IMR-90 (cell line): ENCODE measurements at regions not wholly inside any gene's neighbourhood (a gene's known extent, or its start where the extent isn't known, plus 50 kb on each side); places are given as distances from the start of the nearest gene placed in this dataset.

Source experiments
- ATAC-seq: fragments of 200-7000 bp; cut with Tn5 transposase; 2 replicates; pipeline ENCODE4 v1.9.1; 2020; ENCODE audit warnings: low read depth, mild to moderate bottlenecking, moderate library complexity
- BruUV-seq: library from RNA; stranded (reverse); fragments of 400-500 nt; replicated peaks from 2 replicates; lab custom pipeline; 2021; lab: Mats Ljungman, UMichigan
- CTCF ChIA-PET: fragments of 300-600 bp; formaldehyde crosslinking; extraction: SDS; loops from one replicate; lab custom pipeline; 2021; ENCODE audit warnings: antibody characterized with exemption; lab: Yijun Ruan, JAX
- POLR2A ChIA-PET: fragments of 300-600 bp; sonication (Branson Sonifier 250); formaldehyde crosslinking; loops from one replicate; lab custom pipeline; 2022; ENCODE audit warnings: antibody characterized with exemption; ENCODE audit not compliant: unreplicated experiment; lab: Charles Lee
- DNase-seq: peaks from one replicate; pipeline ENCODE4 v3.0.0; 2013
- H2AFZ ChIP-seq: replicated peaks from 2 replicates; pipeline ENCODE3; 2013; ENCODE audit warnings: low read length, mild to moderate bottlenecking; ENCODE audit not compliant: poor library complexity
- H2AK5ac ChIP-seq: 2 replicates; pipeline ENCODE4 v1.6.1; 2013; ENCODE audit warnings: low read depth, low read length, inconsistent platforms
- H2AK9ac ChIP-seq: replicated peaks from 2 replicates; pipeline ENCODE3; 2013; ENCODE audit warnings: mild to moderate bottlenecking, low read depth, low read length, moderate library complexity; ENCODE audit not compliant: poor library complexity
- H2BK120ac ChIP-seq: 2 replicates; pipeline ENCODE4 v1.6.1; 2013; ENCODE audit warnings: low read depth, low read length, inconsistent platforms
- H2BK15ac ChIP-seq: 3 replicates; pipeline ENCODE4 v1.6.1; 2013; ENCODE audit warnings: low read depth, low read length, inconsistent platforms
- H2BK20ac ChIP-seq: 2 replicates; pipeline ENCODE4 v1.6.1; 2013; ENCODE audit warnings: low read depth, mild to moderate bottlenecking, inconsistent platforms, low read length, moderate library complexity
- H2BK5ac ChIP-seq: 2 replicates; pipeline ENCODE4 v1.6.1; 2013; ENCODE audit warnings: mild to moderate bottlenecking, low read depth, low read length, inconsistent platforms; ENCODE audit not compliant: poor library complexity, severe bottlenecking
- H3K14ac ChIP-seq: replicated peaks from 2 replicates; pipeline ENCODE4 v1.6.1; 2013; ENCODE audit warnings: low read depth, low read length, inconsistent platforms
- H3K18ac ChIP-seq: 2 replicates; pipeline ENCODE4 v1.6.1; 2013; ENCODE audit warnings: low read depth, low read length, control low read depth
- H3K23ac ChIP-seq: 2 replicates; pipeline ENCODE4 v1.6.1; 2013; ENCODE audit warnings: low read depth, low read length, inconsistent platforms
- H3K27ac ChIP-seq: 2 replicates; pipeline ENCODE4 v1.5.1; 2013; ENCODE audit warnings: mild to moderate bottlenecking, control low read depth, low read length; ENCODE audit not compliant: insufficient read depth
- H3K27me3 ChIP-seq: 2 replicates; pipeline ENCODE4 v1.6.1; 2013; ENCODE audit warnings: low read length; ENCODE audit not compliant: control insufficient read depth, insufficient read depth
- H3K36me3 ChIP-seq: 2 replicates; pipeline ENCODE4 v1.6.1; 2013; ENCODE audit warnings: low read length, mixed read lengths; ENCODE audit not compliant: control insufficient read depth, insufficient read depth
- H3K4ac ChIP-seq: 2 replicates; pipeline ENCODE4 v1.6.1; 2013; ENCODE audit warnings: low read depth, low read length, inconsistent platforms
- H3K4me1 ChIP-seq: 2 replicates; pipeline ENCODE4 v1.6.1; 2013; ENCODE audit warnings: low read length, mixed read lengths; ENCODE audit not compliant: control insufficient read depth, insufficient read depth
- H3K4me2 ChIP-seq: 2 replicates; pipeline ENCODE4 v1.6.1; 2013; ENCODE audit warnings: low read depth, mild to moderate bottlenecking, control low read depth, low read length, moderate library complexity
- H3K4me3 ChIP-seq: 2 replicates; pipeline ENCODE4 v1.5.1; 2013; ENCODE audit warnings: low read depth, mild to moderate bottlenecking, control low read depth, low read length, moderate library complexity; ENCODE audit not compliant: insufficient read depth
- H3K56ac ChIP-seq: 2 replicates; pipeline ENCODE4 v1.6.1; 2013; ENCODE audit warnings: low read length, inconsistent platforms; ENCODE audit not compliant: insufficient read depth; ENCODE audit errors: extremely low read depth
- H3K79me1 ChIP-seq, 2 experiments: 2 replicates each; pipeline ENCODE4 v1.6.1; 2013; ENCODE audit warnings: low read length in 2 of 2, inconsistent platforms in 1 of 2, low read depth in 1 of 2
- H3K9ac ChIP-seq: 2 replicates; pipeline ENCODE4 v1.6.1; 2013; ENCODE audit warnings: low read depth, low read length, control low read depth
- H3K9me1 ChIP-seq: 2 replicates; pipeline ENCODE4 v1.6.1; 2013; ENCODE audit warnings: low read length, inconsistent platforms; ENCODE audit not compliant: insufficient read depth
- H3K9me3 ChIP-seq: 2 replicates; pipeline ENCODE4 v1.6.1; 2013; ENCODE audit warnings: low read length; ENCODE audit not compliant: control insufficient read depth, insufficient read depth
- H4K20me1 ChIP-seq: 2 replicates; pipeline ENCODE4 v1.6.1; 2013; ENCODE audit warnings: low read length, inconsistent platforms; ENCODE audit not compliant: insufficient read depth
- H4K5ac ChIP-seq: 2 replicates; pipeline ENCODE4 v1.6.1; 2013; ENCODE audit warnings: mild to moderate bottlenecking, low read depth, low read length, control low read depth
- H4K8ac ChIP-seq, 2 experiments: 2 replicates each; pipeline ENCODE4 v1.6.1; 2013; ENCODE audit warnings: low read depth in 2 of 2, low read length in 2 of 2, control low read depth in 1 of 2, inconsistent platforms in 1 of 2
- H4K91ac ChIP-seq: 2 replicates; pipeline ENCODE4 v1.6.1; 2013; ENCODE audit warnings: low read depth, low read length, inconsistent platforms; ENCODE audit not compliant: insufficient read depth
- CHD1 ChIP-seq: IDR thresholded peaks from 2 replicates; pipeline ENCODE4 v1.6.1; 2012; ENCODE audit warnings: low read depth, low read length, improper control_type of control experiment
- FOS ChIP-seq: fragments of 150-350 bp; IDR thresholded peaks from 2 replicates; pipeline ENCODE4 v1.6.1; 2016; ENCODE audit warnings: low read depth, low read length
- MXI1 ChIP-seq: IDR thresholded peaks from 2 replicates; pipeline ENCODE4 v1.6.1; 2012; ENCODE audit warnings: low read depth, mild to moderate bottlenecking, low read length, moderate library complexity, borderline replicate concordance
- NFE2L2 ChIP-seq: fragments of 150-350 bp; IDR thresholded peaks from 2 replicates; pipeline ENCODE4 v1.6.1; 2016; ENCODE audit warnings: low read depth, mild to moderate bottlenecking, low read length
- SMC3 ChIP-seq: fragments of 150-350 bp; IDR thresholded peaks from 2 replicates; pipeline ENCODE4 v1.6.1; 2016; ENCODE audit warnings: low read depth, mild to moderate bottlenecking, antibody characterized with exemption, low read length, moderate library complexity
- WGBS, 2 experiments: methylation state at CpG; one replicate each; pipeline versions ENCODE4 v1.1.5 to v1.1.7; 2013; ENCODE audit warnings: missing lambda C conversion rate in 2 of 2; ENCODE audit not compliant: insufficient read length in 1 of 2; ENCODE audit errors: extremely low coverage in 2 of 2; 5-methylcytosine and 5-hydroxymethylcytosine counted together
- dilution Hi-C: fragments of 300-500 bp; cut with HindIII; formaldehyde crosslinking; loops from one replicate; pipeline ENCODE4 v1.14.3; 2018; ENCODE audit warnings: low sequenced_read_pairs; ENCODE audit not compliant: unreplicated experiment
- in situ Hi-C: fragments of 300-500 bp; cut with MboI; formaldehyde crosslinking; loops from 3 replicates; pipeline ENCODE4 v1.14.3; 2019; ENCODE audit warnings: low sequenced_read_pairs, inconsistent platforms, mixed read lengths
- intact Hi-C: fragments of 100-400 bp; cut with micrococcal nuclease; formaldehyde crosslinking; loops from 2 replicates; pipeline ENCODE4 v1.10.0; 2022
- TF ChIP-seq, protein P1 (sequence below): conservative IDR thresholded peaks from 2 replicates; pipeline ENCODE4 v1.5.1; 2012; ENCODE audit warnings: mild to moderate bottlenecking, low read depth, low read length, improper control_type of control experiment

DNA sequence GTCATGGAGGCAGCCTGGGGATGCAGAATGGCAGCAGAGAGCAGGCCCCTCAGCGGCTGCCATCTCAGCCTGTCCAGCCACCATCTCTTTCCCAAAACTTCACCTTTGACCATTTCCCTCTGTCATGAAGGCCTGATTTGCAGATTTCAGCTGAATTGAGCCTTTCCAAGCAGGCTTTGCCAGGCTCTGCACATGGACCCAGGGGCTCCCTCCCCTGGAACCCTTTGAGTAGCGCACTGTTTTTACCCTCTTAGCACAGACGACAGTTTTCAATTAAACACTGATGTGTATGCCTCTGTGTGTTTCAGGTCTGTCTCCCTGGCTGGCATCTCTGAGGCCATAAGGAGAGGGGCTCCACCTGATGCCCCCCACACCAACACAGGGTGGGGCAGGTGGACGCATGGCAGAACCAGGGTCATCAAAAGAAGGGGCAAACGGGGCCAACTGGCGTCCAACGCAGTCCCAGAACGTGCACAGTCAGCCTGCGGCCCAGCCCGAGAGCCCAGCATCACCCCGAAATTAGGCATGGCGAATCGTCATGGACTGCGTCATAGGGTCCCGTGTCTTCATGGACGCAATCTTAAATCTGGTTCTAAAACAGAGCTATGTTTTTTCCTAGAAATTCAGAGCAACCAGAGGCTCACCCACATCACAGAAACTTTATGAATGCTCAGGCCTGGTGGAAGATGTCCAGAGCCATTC is 185.0 kb upstream of the TCERG1L start:
- ATAC-seq, result no peak

More for the DNA sequence above, 185.0 kb upstream of the TCERG1L start:
- no peak for DNase-seq
- in situ Hi-C loops, result no loop called here
- Histone ChIP-seq H4K5ac (no peak overlapping the region), H3K18ac (no peak overlapping the region), H3K4ac (no peak overlapping the region), H3K27me3 (no peaks in the 10 kb centered on the region), H2BK120ac (no peak overlapping the region), H2BK15ac (no peak overlapping the region), H4K20me1 (no peaks in the 10 kb centered on the region), H3K36me3 (no peaks in the 10 kb centered on the region), H2AK5ac (no peak overlapping the region), H3K14ac (no peak overlapping the region), H3K9me1 (no peaks in the 10 kb centered on the region), H2BK20ac (no peak overlapping the region), H3K23ac (no peak overlapping the region), H3K56ac (no peak overlapping the region), H3K4me3 (no peak overlapping the region), H2AFZ (no peak overlapping the region), H3K9ac (no peak overlapping the region), H2BK5ac (no peak overlapping the region), H3K79me1 (no peaks in the 10 kb centered on the region), H3K9me3 (peaks cover 55% of the 10 kb centered on the region), H4K91ac (no peak overlapping the region), H4K8ac (no peak overlapping the region), H3K27ac (no peak overlapping the region), H2AK9ac (no peak overlapping the region), H3K4me2 (no peak overlapping the region), H3K4me1 (no peaks in the 10 kb centered on the region)
- ChIA-PET POLR2A (no interaction called here), CTCF (no interaction called here)
- no TSS peak for BruUV-seq
- 63% methylated on average over 8 of the region's 16 CpGs; no CpG with 5 or more reads in 1 of the 2 experiments for WGBS, 2 experiments
- TF ChIP-seq NFE2L2 (no peak), MXI1 (no peak), FOS (no peak), CHD1 (no peak), SMC3 (no peak)
- TF ChIP-seq, protein P1, sequence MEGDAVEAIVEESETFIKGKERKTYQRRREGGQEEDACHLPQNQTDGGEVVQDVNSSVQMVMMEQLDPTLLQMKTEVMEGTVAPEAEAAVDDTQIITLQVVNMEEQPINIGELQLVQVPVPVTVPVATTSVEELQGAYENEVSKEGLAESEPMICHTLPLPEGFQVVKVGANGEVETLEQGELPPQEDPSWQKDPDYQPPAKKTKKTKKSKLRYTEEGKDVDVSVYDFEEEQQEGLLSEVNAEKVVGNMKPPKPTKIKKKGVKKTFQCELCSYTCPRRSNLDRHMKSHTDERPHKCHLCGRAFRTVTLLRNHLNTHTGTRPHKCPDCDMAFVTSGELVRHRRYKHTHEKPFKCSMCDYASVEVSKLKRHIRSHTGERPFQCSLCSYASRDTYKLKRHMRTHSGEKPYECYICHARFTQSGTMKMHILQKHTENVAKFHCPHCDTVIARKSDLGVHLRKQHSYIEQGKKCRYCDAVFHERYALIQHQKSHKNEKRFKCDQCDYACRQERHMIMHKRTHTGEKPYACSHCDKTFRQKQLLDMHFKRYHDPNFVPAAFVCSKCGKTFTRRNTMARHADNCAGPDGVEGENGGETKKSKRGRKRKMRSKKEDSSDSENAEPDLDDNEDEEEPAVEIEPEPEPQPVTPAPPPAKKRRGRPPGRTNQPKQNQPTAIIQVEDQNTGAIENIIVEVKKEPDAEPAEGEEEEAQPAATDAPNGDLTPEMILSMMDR, result no peak
- intact Hi-C loops, result no loop called here
- dilution Hi-C loops, result no loop called here
